GM12891 (cell line): ENCODE measurements at regions not wholly inside any gene's neighbourhood (a gene's known extent, or its start where the extent isn't known, plus 50 kb on each side); places are given as distances from the start of the nearest gene placed in this dataset.

ENCODE experiments used
- SPI1 ChIP-seq: IDR thresholded peaks from 2 replicates; pipeline ENCODE4 v1.6.1; 2011; ENCODE audit warnings: low read depth, low read length, control low read depth
- TAF1 ChIP-seq: IDR thresholded peaks from 2 replicates; pipeline ENCODE4 v1.6.1; 2011; ENCODE audit warnings: low read depth, low read length, control low read depth

DNA sequence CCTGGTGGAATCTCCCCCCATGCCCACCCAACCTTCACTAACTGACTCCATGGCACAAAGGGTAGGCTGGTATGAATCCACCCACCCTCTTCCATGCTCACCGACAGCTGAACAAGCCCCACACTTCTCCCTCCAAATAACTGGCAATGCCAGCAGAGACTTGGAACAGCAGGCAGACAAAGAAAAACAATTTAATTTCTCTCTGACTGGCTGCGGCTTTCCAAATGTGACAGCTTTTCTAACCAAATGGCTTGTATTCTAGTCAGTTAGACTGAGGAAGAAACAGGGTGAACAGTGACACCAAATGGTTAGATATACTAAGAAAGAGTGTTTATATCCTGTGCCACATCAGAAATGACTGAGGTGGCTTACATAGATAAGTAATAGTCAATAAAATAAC, 199.3 kb upstream of the ADAMTS3 start:
- TF ChIP-seq TAF1 (no peak), SPI1 (no peak)
